HL-60 (cell line): ENCODE measurements at regions not wholly inside any gene's neighbourhood (a gene's known extent, or its start where the extent isn't known, plus 50 kb on each side); places are given as distances from the start of the nearest gene placed in this dataset.

Source experiments
- CTCF ChIP-seq: IDR thresholded peaks from one replicate; pipeline ENCODE4 v1.5.1; 2011; ENCODE audit warnings: low read length, control low read depth, inconsistent platforms; ENCODE audit not compliant: insufficient read depth
- GABPA ChIP-seq: IDR thresholded peaks from 2 replicates; pipeline ENCODE4 v1.6.1; 2012; ENCODE audit warnings: low read depth
- POLR2AphosphoS5 ChIP-seq: IDR thresholded peaks from 2 replicates; pipeline ENCODE4 v1.6.1; 2012; ENCODE audit warnings: low read depth
- REST ChIP-seq: IDR thresholded peaks from 2 replicates; pipeline ENCODE4 v1.6.1; 2012; ENCODE audit warnings: low read depth; ENCODE audit not compliant: insufficient replicate concordance

GRCh38 chr4:144357975-144358374 lies 217.5 kb upstream of the GYPA start:
- TF ChIP-seq POLR2AphosphoS5 (no peak), REST (no peak), CTCF (no peak), GABPA (no peak)
